Neural progenitor cell (in vitro differentiated cells): ENCODE measurements at regions not wholly inside any gene's neighbourhood (a gene's known extent, or its start where the extent isn't known, plus 50 kb on each side); places are given as distances from the start of the nearest gene placed in this dataset.
"Not testable (repeated sequence)": the region's sequence is repeated elsewhere in the genome, so short reads cannot be mapped to it uniquely, and the experiment has no call there.

Source experiments
- DNase-seq: peaks from one replicate; pipeline ENCODE4 v3.0.0-alpha.2; 2016; ENCODE audit warnings: low spot score
- H2AFZ ChIP-seq: fragments of 200-600 bp; sonication (generic); replicated peaks from 2 replicates; pipeline ENCODE4 v1.6.1; 2016; ENCODE audit warnings: antibody characterized with exemption
- H3F3A ChIP-seq: fragments of 200-600 bp; sonication (generic); 2 replicates; pipeline ENCODE4 v1.6.1; 2016; ENCODE audit warnings: antibody characterized with exemption, low read depth
- H3K27ac ChIP-seq: fragments of 200-600 bp; sonication (generic); 2 replicates; pipeline ENCODE4 v1.5.1; 2016; ENCODE audit warnings: mild to moderate bottlenecking
- H3K27me3 ChIP-seq: fragments of 200-600 bp; sonication (generic); 2 replicates; pipeline ENCODE4 v1.6.1; 2016; ENCODE audit warnings: mild to moderate bottlenecking, moderate library complexity
- H3K36me3 ChIP-seq: fragments of 200-600 bp; sonication (generic); 2 replicates; pipeline ENCODE4 v1.5.1; 2016
- H3K4me1 ChIP-seq: fragments of 200-600 bp; sonication (generic); 2 replicates; pipeline ENCODE4 v1.6.1; 2016; ENCODE audit warnings: mixed run types
- H3K4me2 ChIP-seq: fragments of 200-600 bp; sonication (generic); 2 replicates; pipeline ENCODE4 v1.6.1; 2016
- H3K4me3 ChIP-seq: fragments of 200-600 bp; sonication (generic); 2 replicates; pipeline ENCODE4 v1.5.1; 2016
- H3K79me2 ChIP-seq: fragments of 200-600 bp; sonication (generic); 2 replicates; pipeline ENCODE4 v1.6.1; 2016; ENCODE audit warnings: low read depth
- H3K9ac ChIP-seq: fragments of 200-600 bp; sonication (generic); 2 replicates; pipeline ENCODE4 v1.6.1; 2016
- H3K9me3 ChIP-seq: fragments of 200-600 bp; sonication (generic); 2 replicates; pipeline ENCODE4 v1.5.1; 2016; ENCODE audit warnings: low read depth
- H4K20me1 ChIP-seq: fragments of 200-600 bp; sonication (generic); 2 replicates; pipeline ENCODE4 v1.6.1; 2016; ENCODE audit warnings: low read depth
- H3K27ac Mint-ChIP-seq: 3 replicates; pipeline ENCODE4 v1.8.0; 2021; ENCODE audit warnings: mixed read lengths
- H3K27me3 Mint-ChIP-seq: 2 replicates; pipeline ENCODE4 v1.8.0; 2022; ENCODE audit warnings: low read depth, mild to moderate bottlenecking, inconsistent platforms, moderate library complexity, mixed read lengths; ENCODE audit not compliant: insufficient read depth
- H3K36me3 Mint-ChIP-seq: 3 replicates; pipeline ENCODE4 v1.8.0; 2021; ENCODE audit warnings: mixed read lengths
- H3K4me1 Mint-ChIP-seq: 3 replicates; pipeline ENCODE4 v1.8.0; 2021; ENCODE audit warnings: mixed read lengths
- H3K4me3 Mint-ChIP-seq: 3 replicates; pipeline ENCODE4 v1.8.0; 2021; ENCODE audit warnings: mild to moderate bottlenecking, moderate library complexity, mixed read lengths
- H3K9me3 Mint-ChIP-seq: 3 replicates; pipeline ENCODE4 v1.8.0; 2020; ENCODE audit warnings: mixed read lengths
- CTCF ChIP-seq: fragments of 200-600 bp; sonication (generic); IDR thresholded peaks from 2 replicates; pipeline ENCODE4 v1.5.1; 2017; ENCODE audit warnings: antibody characterized with exemption, mild to moderate bottlenecking
- EZH2 ChIP-seq: fragments of 200-600 bp; sonication (generic); IDR thresholded peaks from 2 replicates; pipeline ENCODE4 v1.6.1; 2017; ENCODE audit warnings: antibody characterized with exemption, mild to moderate bottlenecking, moderate library complexity
- EZH2phosphoT487 ChIP-seq: fragments of 200-600 bp; sonication (generic); IDR thresholded peaks from 2 replicates; pipeline ENCODE4 v1.6.1; 2017; ENCODE audit warnings: antibody characterized with exemption

- Mint-ChIP-seq H3K4me3 (no peak overlapping the region), H3K27ac (no peak overlapping the region), H3K9me3 (no peaks in the 10 kb centered on the region), H3K4me1 (peaks cover 18% of the 10 kb centered on the region), H3K36me3 (no peaks in the 10 kb centered on the region), H3K27me3 (no peaks in the 10 kb centered on the region)
- no peak overlapping the region for H3K4me3 ChIP-seq
- peaks cover 4% of the 10 kb centered on the region for H3F3A ChIP-seq
- no peaks in the 10 kb centered on the region for H3K27me3 ChIP-seq
- peaks cover 39% of the 10 kb centered on the region for H3K4me1 ChIP-seq
- H2AFZ ChIP-seq, result no peak overlapping the region
- no peaks in the 10 kb centered on the region for H3K9me3 ChIP-seq
- no peaks in the 10 kb centered on the region for H3K79me2 ChIP-seq
- H3K4me2 ChIP-seq, result no peak overlapping the region
- no peak overlapping the region for H3K9ac ChIP-seq
- TF ChIP-seq CTCF (no peak), EZH2 (no peak), EZH2phosphoT487 (no peak)
- no peak for DNase-seq
- no peaks in the 10 kb centered on the region for H4K20me1 ChIP-seq
- H3K27ac ChIP-seq, result no peak overlapping the region
- H3K36me3 ChIP-seq, result no peaks in the 10 kb centered on the region
Observed at GRCh38 chr6:77092971-77093370, 370.3 kb downstream of the HTR1B start.

GRCh38 chr6:77089776-77090175, 373.5 kb downstream of the HTR1B start:
- Mint-ChIP-seq H3K4me1 (peaks cover 2% of the 10 kb centered on the region), H3K4me3 (no peak overlapping the region), H3K27me3 (no peaks in the 10 kb centered on the region), H3K36me3 (no peaks in the 10 kb centered on the region), H3K27ac (no peak overlapping the region), H3K9me3 (no peaks in the 10 kb centered on the region)
- no peaks in the 10 kb centered on the region for H3K9me3 ChIP-seq
- H3F3A ChIP-seq, result no peaks in the 10 kb centered on the region
- H3K4me1 ChIP-seq, result peaks cover 8% of the 10 kb centered on the region
- no peak overlapping the region for H3K27ac ChIP-seq
- TF ChIP-seq EZH2 (no peak), CTCF (no peak)
- H3K4me3 ChIP-seq, result no peak overlapping the region
- H3K27me3 ChIP-seq, result no peaks in the 10 kb centered on the region
- no peak overlapping the region for H2AFZ ChIP-seq
- H4K20me1 ChIP-seq, result no peaks in the 10 kb centered on the region
- H3K79me2 ChIP-seq, result no peaks in the 10 kb centered on the region
- H3K9ac ChIP-seq, result no peak overlapping the region
- no peak overlapping the region for H3K4me2 ChIP-seq
- no peaks in the 10 kb centered on the region for H3K36me3 ChIP-seq
- no peak for DNase-seq

GRCh38 chr6:77087794-77088318, 375.4 kb downstream of the HTR1B start:
- H3K27me3 ChIP-seq, H3K4me1 Mint-ChIP-seq, H2AFZ ChIP-seq, H3K4me3 Mint-ChIP-seq, H3K27ac Mint-ChIP-seq, H3K9me3 Mint-ChIP-seq, DNase-seq, H3K27ac ChIP-seq, H3K4me3 ChIP-seq, H3K4me1 ChIP-seq, H3K36me3 ChIP-seq, H3K27me3 Mint-ChIP-seq, H3K9ac ChIP-seq, H3K9me3 ChIP-seq, H3K36me3 Mint-ChIP-seq, H3K79me2 ChIP-seq, H3K4me2 ChIP-seq, H4K20me1 ChIP-seq, H3F3A ChIP-seq: not testable (repeated sequence)

GRCh38 chr6:77074037-77074713, 389.1 kb downstream of the HTR1B start:
- Histone ChIP-seq H3K27me3 (no peaks in the 10 kb centered on the region), H2AFZ (no peak overlapping the region), H3K9me3 (no peaks in the 10 kb centered on the region), H3F3A (no peaks in the 10 kb centered on the region), H3K79me2 (no peaks in the 10 kb centered on the region), H3K4me3 (no peak overlapping the region), H3K4me2 (no peak overlapping the region), H3K4me1 (no peaks in the 10 kb centered on the region), H3K27ac (no peak overlapping the region), H4K20me1 (no peaks in the 10 kb centered on the region), H3K36me3 (no peaks in the 10 kb centered on the region), H3K9ac (no peak overlapping the region)
- TF ChIP-seq CTCF, result no peak
- TF ChIP-seq EZH2, result no peak
- TF ChIP-seq EZH2phosphoT487, result no peak
- Mint-ChIP-seq H3K36me3 (no peaks in the 10 kb centered on the region), H3K4me1 (no peaks in the 10 kb centered on the region), H3K27me3 (no peaks in the 10 kb centered on the region), H3K9me3 (no peaks in the 10 kb centered on the region), H3K27ac (no peak overlapping the region), H3K4me3 (no peak overlapping the region)
- no peak for DNase-seq
